ENCODE measurements at regions not wholly inside any gene's neighbourhood (a gene's known extent, or its start where the extent isn't known, plus 50 kb on each side); places are given as distances from the start of the nearest gene placed in this dataset.

GRCh38 chr3:124526601-124527000 is 203.7 kb upstream of the UMPS start:
- TF ChIP-seq CTCF (IDR thresholded peaks at IDR 0.05) (no peak), POLR2A (IDR thresholded peaks at IDR 0.05) (no peak)
